ENCODE measurements at regions not wholly inside any gene's neighbourhood (a gene's known extent, or its start where the extent isn't known, plus 50 kb on each side); places are given as distances from the start of the nearest gene placed in this dataset.

DNA sequence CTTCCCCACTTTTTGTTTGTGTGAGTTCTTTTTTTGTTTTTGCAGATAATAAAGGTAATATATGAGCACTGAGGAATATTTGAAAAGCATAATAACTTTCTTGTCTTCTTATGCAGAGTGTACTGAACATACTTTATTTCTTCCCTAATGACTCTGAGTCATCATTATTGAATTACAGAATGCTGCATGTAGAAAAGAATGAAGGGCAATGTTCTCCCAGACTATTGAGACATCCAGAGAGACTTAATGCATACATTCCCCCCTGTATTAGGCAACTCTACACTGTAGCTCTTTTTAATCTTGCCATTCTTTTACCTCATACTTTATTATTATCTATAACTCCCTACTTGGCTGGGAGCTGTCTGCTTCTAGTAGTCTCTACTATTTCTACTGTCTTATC, 240.5 kb upstream of the ANKRD50 start:
- DNase-seq (ENCODE audit: low spot score in 2 of 2): no peak
- H3K4me3 ChIP-seq (ENCODE audit: low read depth, poor library complexity, severe bottlenecking): no peak overlapping the region
- intact Hi-C loops (cut with DNase I; ENCODE audit: low total_unique reads): no loop called here
- TF ChIP-seq, protein P1, sequence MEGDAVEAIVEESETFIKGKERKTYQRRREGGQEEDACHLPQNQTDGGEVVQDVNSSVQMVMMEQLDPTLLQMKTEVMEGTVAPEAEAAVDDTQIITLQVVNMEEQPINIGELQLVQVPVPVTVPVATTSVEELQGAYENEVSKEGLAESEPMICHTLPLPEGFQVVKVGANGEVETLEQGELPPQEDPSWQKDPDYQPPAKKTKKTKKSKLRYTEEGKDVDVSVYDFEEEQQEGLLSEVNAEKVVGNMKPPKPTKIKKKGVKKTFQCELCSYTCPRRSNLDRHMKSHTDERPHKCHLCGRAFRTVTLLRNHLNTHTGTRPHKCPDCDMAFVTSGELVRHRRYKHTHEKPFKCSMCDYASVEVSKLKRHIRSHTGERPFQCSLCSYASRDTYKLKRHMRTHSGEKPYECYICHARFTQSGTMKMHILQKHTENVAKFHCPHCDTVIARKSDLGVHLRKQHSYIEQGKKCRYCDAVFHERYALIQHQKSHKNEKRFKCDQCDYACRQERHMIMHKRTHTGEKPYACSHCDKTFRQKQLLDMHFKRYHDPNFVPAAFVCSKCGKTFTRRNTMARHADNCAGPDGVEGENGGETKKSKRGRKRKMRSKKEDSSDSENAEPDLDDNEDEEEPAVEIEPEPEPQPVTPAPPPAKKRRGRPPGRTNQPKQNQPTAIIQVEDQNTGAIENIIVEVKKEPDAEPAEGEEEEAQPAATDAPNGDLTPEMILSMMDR (IDR thresholded peaks at IDR 0.05): no peak
- no peak for TF ChIP-seq POLR2A (IDR thresholded peaks at IDR 0.05)

GRCh38 chr4:124952601-124953000, 240.1 kb upstream of the ANKRD50 start:
- intact Hi-C loops (cut with DNase I; ENCODE audit: low total_unique reads): no loop called here
- TF ChIP-seq, protein P1 (IDR thresholded peaks at IDR 0.05): no peak
- TF ChIP-seq POLR2A (IDR thresholded peaks at IDR 0.05): no peak

DNA sequence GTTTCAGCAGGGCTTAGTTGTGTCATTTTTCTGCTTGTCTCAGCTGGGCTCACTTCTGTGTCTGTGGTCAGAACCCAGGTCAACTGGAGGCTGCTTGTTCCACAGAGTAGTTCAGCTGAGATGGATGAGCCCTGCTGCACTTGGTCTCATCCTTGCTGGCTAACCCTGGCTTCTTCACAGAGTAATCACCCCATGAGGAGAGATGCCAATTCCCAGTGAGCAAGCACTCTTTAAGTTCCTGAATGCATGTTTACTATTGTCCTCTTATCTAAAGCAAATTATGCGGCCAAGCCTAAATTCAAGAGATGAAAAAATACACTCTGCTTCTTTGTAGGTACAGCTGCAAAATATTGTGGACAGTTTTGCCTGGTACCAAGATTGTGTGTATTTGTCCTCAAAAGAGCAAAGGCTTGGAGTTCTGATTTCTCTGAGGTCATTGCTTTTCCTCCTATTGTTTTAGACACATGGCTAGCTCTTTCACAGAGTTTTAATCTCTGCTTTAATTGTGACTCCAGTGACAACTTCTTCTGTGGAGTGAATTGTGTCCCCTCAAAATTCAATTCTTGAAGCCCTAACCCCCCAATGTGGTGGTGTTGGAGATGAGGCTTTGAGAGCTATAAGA, 236.6 kb upstream of the ANKRD50 start:
- DNase-seq (ENCODE audit: low spot score in 2 of 2): no peak
- no peak for TF ChIP-seq POLR2A (IDR thresholded peaks at IDR 0.05)
- TF ChIP-seq, protein P1 (IDR thresholded peaks at IDR 0.05): no peak
- WGBS, 2 donors: 71 to 83% methylated on average over 1 of the region's 1 CpG
- no peak overlapping the region for H3K4me3 ChIP-seq (ENCODE audit: low read depth, poor library complexity, severe bottlenecking)
- intact Hi-C loops (cut with DNase I; ENCODE audit: low total_unique reads): no loop called here

More at GRCh38 chr4:124952601-124953000, 240.1 kb upstream of the ANKRD50 start:
- no peak overlapping the region for H3K4me3 ChIP-seq (ENCODE audit: low read depth, poor library complexity, severe bottlenecking)
- no peak for DNase-seq (ENCODE audit: low spot score in 2 of 2)

GRCh38 chr4:124947622-124948265, 235.2 kb upstream of the ANKRD50 start:
- no peak overlapping the region for H3K4me3 ChIP-seq (ENCODE audit: low read depth, poor library complexity, severe bottlenecking)
- intact Hi-C loops (cut with DNase I; ENCODE audit: low total_unique reads): no loop called here
- WGBS, 2 donors: 60 to 72% methylated on average over 3 of the region's 3 CpGs
- TF ChIP-seq, protein P1 (IDR thresholded peaks at IDR 0.05): no peak
- no peak for TF ChIP-seq POLR2A (IDR thresholded peaks at IDR 0.05)
- DNase-seq (ENCODE audit: low spot score in 2 of 2): no peak

DNA sequence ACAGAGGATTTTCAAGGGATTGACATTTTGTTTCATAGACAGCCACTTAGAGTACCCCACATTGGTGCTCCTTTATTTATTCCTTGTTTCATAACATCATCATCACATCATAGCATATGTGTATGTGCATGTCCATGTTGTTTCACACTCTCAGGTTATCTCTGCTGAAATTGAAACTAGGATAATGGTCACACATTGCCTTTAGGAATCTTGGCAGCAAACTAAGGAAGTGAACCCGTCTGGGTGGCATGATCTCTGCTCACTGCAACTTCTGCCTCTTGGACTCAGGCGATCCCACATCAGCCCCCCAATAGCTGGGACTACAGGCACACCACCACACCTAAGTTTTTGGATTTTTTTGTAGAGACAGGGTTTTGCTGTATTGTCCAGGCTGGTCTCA, 234.2 kb upstream of the ANKRD50 start:
- intact Hi-C loops (cut with DNase I; ENCODE audit: low total_unique reads): no loop called here
- WGBS, 2 donors: 15 to 65% methylated on average over 2 of the region's 2 CpGs
- TF ChIP-seq, protein P1 (IDR thresholded peaks at IDR 0.05): no peak
- TF ChIP-seq POLR2A (IDR thresholded peaks at IDR 0.05): no peak
- DNase-seq (ENCODE audit: low spot score in 2 of 2): no peak
- H3K4me3 ChIP-seq (ENCODE audit: low read depth, poor library complexity, severe bottlenecking): no peak overlapping the region

- no peak for DNase-seq (ENCODE audit: low spot score in 2 of 2)
- intact Hi-C loops (cut with DNase I; ENCODE audit: low total_unique reads): no loop called here
- WGBS, 2 donors: 64 to 68% methylated on average over 1 of the region's 1 CpG
- TF ChIP-seq, protein P1 (IDR thresholded peaks at IDR 0.05): no peak
- TF ChIP-seq POLR2A (IDR thresholded peaks at IDR 0.05): no peak
- no peak overlapping the region for H3K4me3 ChIP-seq (ENCODE audit: low read depth, poor library complexity, severe bottlenecking)
Measured at GRCh38 chr4:124945422-124945821, 232.9 kb upstream of the ANKRD50 start.

All from lower leg skin (tissue), 4 donors.